ENCODE measurements at regions not wholly inside any gene's neighbourhood (a gene's known extent, or its start where the extent isn't known, plus 50 kb on each side); places are given as distances from the start of the nearest gene placed in this dataset.

DNA sequence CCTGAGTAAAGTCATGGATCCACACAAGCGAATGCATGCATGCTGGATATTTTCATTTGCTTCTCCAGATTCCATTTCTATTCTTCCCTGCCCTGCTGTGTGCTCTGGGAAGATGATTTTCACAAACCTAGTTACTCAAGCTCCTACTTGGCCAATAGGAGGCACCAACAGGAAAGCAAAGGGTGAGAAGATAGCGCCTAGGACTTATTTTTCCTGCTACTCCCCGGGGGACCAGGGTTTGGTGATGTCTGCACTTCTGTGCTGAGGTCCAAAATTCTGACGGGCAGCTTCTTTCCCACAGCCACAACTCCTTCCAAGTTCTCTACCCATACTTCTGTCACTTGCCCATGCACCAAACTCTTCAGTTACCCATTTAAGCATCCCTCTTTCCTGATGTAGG is 509.3 kb upstream of the TENM4 start:
- Mint-ChIP-seq H3K9me3 (no peaks in the 10 kb centered on the region), H3K27me3 (ENCODE audit: low read depth) (peaks cover 2% of the 10 kb centered on the region), H3K36me3 (ENCODE audit: low read depth) (no peaks in the 10 kb centered on the region), H3K4me1 (no peaks in the 10 kb centered on the region), H3K4me3 (no peak overlapping the region), H3K27ac (ENCODE audit: unreplicated experiment) (no peak overlapping the region)
- TF ChIP-seq, protein P1, sequence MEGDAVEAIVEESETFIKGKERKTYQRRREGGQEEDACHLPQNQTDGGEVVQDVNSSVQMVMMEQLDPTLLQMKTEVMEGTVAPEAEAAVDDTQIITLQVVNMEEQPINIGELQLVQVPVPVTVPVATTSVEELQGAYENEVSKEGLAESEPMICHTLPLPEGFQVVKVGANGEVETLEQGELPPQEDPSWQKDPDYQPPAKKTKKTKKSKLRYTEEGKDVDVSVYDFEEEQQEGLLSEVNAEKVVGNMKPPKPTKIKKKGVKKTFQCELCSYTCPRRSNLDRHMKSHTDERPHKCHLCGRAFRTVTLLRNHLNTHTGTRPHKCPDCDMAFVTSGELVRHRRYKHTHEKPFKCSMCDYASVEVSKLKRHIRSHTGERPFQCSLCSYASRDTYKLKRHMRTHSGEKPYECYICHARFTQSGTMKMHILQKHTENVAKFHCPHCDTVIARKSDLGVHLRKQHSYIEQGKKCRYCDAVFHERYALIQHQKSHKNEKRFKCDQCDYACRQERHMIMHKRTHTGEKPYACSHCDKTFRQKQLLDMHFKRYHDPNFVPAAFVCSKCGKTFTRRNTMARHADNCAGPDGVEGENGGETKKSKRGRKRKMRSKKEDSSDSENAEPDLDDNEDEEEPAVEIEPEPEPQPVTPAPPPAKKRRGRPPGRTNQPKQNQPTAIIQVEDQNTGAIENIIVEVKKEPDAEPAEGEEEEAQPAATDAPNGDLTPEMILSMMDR (conservative IDR thresholded peaks at IDR 0.05): no peak
- no peak for DNase-seq (ENCODE audit: low read depth, low spot score)

DNA sequence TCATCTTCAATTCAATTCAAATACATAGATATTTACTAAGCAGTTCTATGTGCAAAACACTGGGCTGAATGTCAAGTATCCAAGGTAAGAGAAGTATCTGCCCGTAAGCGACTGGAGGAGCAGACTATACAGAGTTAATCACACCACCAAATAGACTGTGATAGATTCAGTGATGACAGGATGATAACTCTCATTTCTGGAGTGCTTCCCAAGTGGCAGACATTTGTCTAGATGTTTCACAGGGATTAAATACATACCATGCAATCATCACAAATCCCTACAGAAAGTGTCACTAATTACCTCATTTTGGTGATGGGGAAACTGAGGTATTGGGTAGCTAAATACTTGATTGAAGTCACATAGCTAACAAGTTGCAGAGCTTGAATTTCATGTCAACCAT is 508.7 kb upstream of the TENM4 start:
- no peak overlapping the region for H3K4me3 Mint-ChIP-seq
- H3K36me3 Mint-ChIP-seq (ENCODE audit: low read depth): no peaks in the 10 kb centered on the region
- TF ChIP-seq, protein P1 (conservative IDR thresholded peaks at IDR 0.05): no peak
- H3K4me1 Mint-ChIP-seq: no peaks in the 10 kb centered on the region
- no peak overlapping the region for H3K27ac Mint-ChIP-seq (ENCODE audit: unreplicated experiment)
- H3K27me3 Mint-ChIP-seq (ENCODE audit: low read depth): peaks cover 2% of the 10 kb centered on the region
- H3K9me3 Mint-ChIP-seq: no peaks in the 10 kb centered on the region
- DNase-seq (ENCODE audit: low read depth, low spot score): no peak

DNA sequence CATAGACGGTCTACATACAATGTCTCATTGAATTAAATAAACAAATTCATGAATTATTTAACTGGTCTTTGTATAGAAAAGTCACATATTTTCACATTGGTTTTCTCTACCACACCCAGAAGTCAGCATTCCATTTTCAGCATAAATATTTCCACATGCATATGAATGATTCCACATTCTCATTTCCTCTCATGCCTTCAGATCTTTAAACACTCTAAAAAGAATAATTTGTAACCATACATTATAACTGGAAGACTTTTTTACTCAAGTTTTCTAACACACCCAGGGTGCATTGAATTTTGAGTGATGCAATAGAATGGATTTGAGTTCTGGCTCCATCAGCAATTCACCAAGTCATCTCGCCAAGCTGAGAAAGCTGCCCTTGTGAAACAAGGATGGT is 501.8 kb upstream of the TENM4 start:
- Mint-ChIP-seq H3K36me3 (ENCODE audit: low read depth) (no peaks in the 10 kb centered on the region), H3K9me3 (no peaks in the 10 kb centered on the region), H3K4me1 (no peaks in the 10 kb centered on the region), H3K27me3 (ENCODE audit: low read depth) (no peaks in the 10 kb centered on the region), H3K4me3 (no peak overlapping the region), H3K27ac (ENCODE audit: unreplicated experiment) (no peak overlapping the region)
- no peak for DNase-seq (ENCODE audit: low read depth, low spot score)
- TF ChIP-seq, protein P1 (conservative IDR thresholded peaks at IDR 0.05): no peak

DNA sequence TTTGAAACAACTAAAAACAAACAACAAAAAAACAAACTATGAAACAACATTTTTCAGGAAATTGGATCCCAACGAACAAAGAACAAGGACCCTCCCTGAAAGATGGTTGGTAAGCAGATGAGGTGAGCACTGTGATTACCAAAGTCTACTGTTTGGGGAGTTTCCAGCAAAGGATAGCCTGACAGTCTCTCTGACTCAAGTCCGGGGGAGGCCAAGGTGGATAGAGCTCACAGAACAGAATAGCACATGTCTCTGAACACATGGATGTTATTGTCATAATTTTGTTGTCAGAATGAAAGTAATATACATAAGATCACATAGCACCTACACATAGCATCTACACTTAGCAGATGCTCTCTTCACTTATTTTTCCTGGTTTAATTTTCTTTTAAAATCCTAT is 501.3 kb upstream of the TENM4 start:
- H3K36me3 Mint-ChIP-seq (ENCODE audit: low read depth): no peaks in the 10 kb centered on the region
- H3K27me3 Mint-ChIP-seq (ENCODE audit: low read depth): no peaks in the 10 kb centered on the region
- no peak overlapping the region for H3K27ac Mint-ChIP-seq (ENCODE audit: unreplicated experiment)
- TF ChIP-seq, protein P1 (conservative IDR thresholded peaks at IDR 0.05): no peak
- H3K9me3 Mint-ChIP-seq: no peaks in the 10 kb centered on the region
- H3K4me3 Mint-ChIP-seq: no peak overlapping the region
- DNase-seq (ENCODE audit: low read depth, low spot score): no peak
- no peaks in the 10 kb centered on the region for H3K4me1 Mint-ChIP-seq

DNA sequence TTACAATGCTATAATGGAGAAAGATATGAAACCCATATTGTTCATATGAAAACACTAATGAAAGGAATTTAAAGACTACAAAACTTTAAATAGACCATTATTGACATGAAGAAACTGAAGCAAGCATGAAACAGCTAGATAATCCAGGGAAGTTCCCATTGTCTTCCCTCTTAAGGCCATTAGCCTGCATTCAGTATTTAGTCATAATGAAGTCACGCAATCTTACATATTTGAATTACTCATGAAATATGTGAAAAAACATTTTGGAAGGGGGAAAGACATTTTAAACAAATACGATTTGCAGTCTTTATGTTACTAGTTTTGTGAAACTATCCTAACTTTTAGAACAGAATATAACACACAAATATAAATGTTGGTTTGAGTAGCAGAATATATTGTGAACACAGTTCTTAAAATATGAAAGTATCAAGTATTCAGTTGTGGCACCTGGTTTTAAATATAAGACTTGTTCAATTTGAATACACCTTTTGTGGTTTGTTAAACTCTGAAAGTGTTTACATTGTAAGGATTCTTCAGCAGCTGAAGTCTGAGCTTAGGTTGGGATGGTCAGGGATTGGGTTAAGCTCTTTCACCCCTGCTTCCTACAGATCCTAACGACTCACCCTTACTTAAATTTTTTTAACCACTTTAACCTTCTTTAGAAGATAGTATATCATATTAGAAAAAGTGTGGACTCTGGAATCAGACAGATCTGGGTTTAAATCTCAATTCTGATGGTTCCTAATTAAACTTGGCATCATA is 500.3 kb upstream of the TENM4 start:
- Mint-ChIP-seq H3K4me1 (no peaks in the 10 kb centered on the region), H3K27me3 (ENCODE audit: low read depth) (no peaks in the 10 kb centered on the region), H3K4me3 (no peak overlapping the region), H3K36me3 (ENCODE audit: low read depth) (no peaks in the 10 kb centered on the region), H3K27ac (ENCODE audit: unreplicated experiment) (no peak overlapping the region), H3K9me3 (peaks cover 3% of the 10 kb centered on the region)
- TF ChIP-seq, protein P1 (conservative IDR thresholded peaks at IDR 0.05): no peak
- no peak for DNase-seq (ENCODE audit: low read depth, low spot score)

Data from neural crest cell (in vitro differentiated cells).